CD4-positive, alpha-beta memory T cell (primary cell): ENCODE measurements at regions not wholly inside any gene's neighbourhood (a gene's known extent, or its start where the extent isn't known, plus 50 kb on each side); places are given as distances from the start of the nearest gene placed in this dataset.

Source experiments
- CTCF ChIA-PET: fragments of 350-600 bp; sonication (Branson Sonifier 250); formaldehyde crosslinking; loops from one replicate; lab custom pipeline; 2021; ENCODE audit warnings: inconsistent platforms; ENCODE audit not compliant: partially characterized antibody; lab: Charles Lee
- POLR2A ChIA-PET: fragments of 350-600 bp; sonication (Branson Sonifier 250); formaldehyde crosslinking; loops from one replicate; lab custom pipeline; 2021; ENCODE audit not compliant: partially characterized antibody; lab: Charles Lee
- DNase-seq, 5 donors: peaks; one replicate each; pipeline versions ENCODE4 v3.0.0 to v3.0.0-alpha.2; 2020 to 2022; ENCODE audit warnings: mixed read lengths in 1 of 5
- H3K27ac ChIP-seq: one replicate; pipeline ENCODE4 v1.7.0; 2013; ENCODE audit warnings: low read depth, low read length
- H3K27me3 ChIP-seq: 2 replicates; pipeline ENCODE4 v1.7.0; 2013; ENCODE audit warnings: mild to moderate bottlenecking, low read length, moderate library complexity; ENCODE audit not compliant: insufficient read depth
- H3K36me3 ChIP-seq: 2 replicates; pipeline ENCODE4 v1.7.0; 2013; ENCODE audit warnings: mild to moderate bottlenecking, low read length, moderate library complexity; ENCODE audit not compliant: insufficient read depth
- H3K4me1 ChIP-seq: 2 replicates; pipeline ENCODE4 v1.7.0; 2013; ENCODE audit warnings: mild to moderate bottlenecking, low read length, moderate library complexity; ENCODE audit not compliant: insufficient read depth
- H3K4me3 ChIP-seq, 2 donors: one replicate each; pipeline ENCODE4 v1.7.0; 2013; ENCODE audit warnings: low read length in 2 of 2, mild to moderate bottlenecking in 1 of 2
- H3K9me3 ChIP-seq, 2 donors: one replicate each; pipeline ENCODE4 v1.7.0; 2013; ENCODE audit warnings: low read length in 2 of 2, control low read depth in 1 of 2; ENCODE audit not compliant: control insufficient read depth in 1 of 2
- H3K27ac Mint-ChIP-seq, 7 donors: one replicate each; pipeline ENCODE4 v1.8.0; 2020 to 2021; ENCODE audit warnings: mixed read lengths in 7 of 7, mild to moderate bottlenecking in 6 of 7, inconsistent platforms in 3 of 7, moderate library complexity in 3 of 7
- H3K27me3 Mint-ChIP-seq, 2 donors: one replicate each; pipeline ENCODE4 v1.8.0; 2020 to 2021; ENCODE audit warnings: mixed read lengths in 2 of 2
- H3K36me3 Mint-ChIP-seq, 2 donors: one replicate each; pipeline ENCODE4 v1.8.0; 2020 to 2021; ENCODE audit warnings: mixed read lengths in 2 of 2, inconsistent platforms in 1 of 2, mild to moderate bottlenecking in 1 of 2
- H3K4me1 Mint-ChIP-seq, 4 donors: one replicate each; pipeline ENCODE4 v1.8.0; 2020 to 2021; ENCODE audit warnings: mixed read lengths in 4 of 4, mild to moderate bottlenecking in 1 of 4
- H3K4me3 Mint-ChIP-seq, 8 donors: one replicate each; pipeline ENCODE4 v1.8.0; 2020 to 2021; ENCODE audit warnings: mixed read lengths in 8 of 8, mild to moderate bottlenecking in 7 of 8, moderate library complexity in 6 of 8, inconsistent platforms in 3 of 8
- H3K9me3 Mint-ChIP-seq, 8 donors: one replicate each; pipeline ENCODE4 v1.8.0; 2020 to 2021; ENCODE audit warnings: mixed read lengths in 8 of 8, mild to moderate bottlenecking in 5 of 8, inconsistent platforms in 3 of 8, moderate library complexity in 1 of 8
- intact Hi-C: fragments of 100-400 bp; cut with micrococcal nuclease; formaldehyde crosslinking; loops from one replicate; pipeline ENCODE4 v1.15.1; 2023

- Mint-ChIP-seq H3K4me1 (peaks cover 0 to 2% (median 0%) of the 10 kb centered on the region in 4 donors), H3K4me3 (no peak overlapping the region), H3K9me3 (peaks cover 0 to 23% (median 17%) of the 10 kb centered on the region in 8 donors), H3K27me3 (peaks cover 0 to 3% of the 10 kb centered on the region in 2 donors), H3K27ac (no peak overlapping the region), H3K36me3 (peaks cover 9 to 14% of the 10 kb centered on the region in 2 donors)
- ChIA-PET POLR2A (no interaction called here), CTCF (no interaction called here)
- no peak for DNase-seq
- no peaks in the 10 kb centered on the region for H3K4me1 ChIP-seq
- no peak overlapping the region for H3K4me3 ChIP-seq
- H3K36me3 ChIP-seq: no peaks in the 10 kb centered on the region
- H3K27ac ChIP-seq: no peak overlapping the region
- no peaks in the 10 kb centered on the region for H3K9me3 ChIP-seq
- H3K27me3 ChIP-seq: no peaks in the 10 kb centered on the region
- intact Hi-C loops: no loop called here
Measured at GRCh38 chr5:109247986-109248385, 161.8 kb downstream of the PJA2 start.

GRCh38 chr5:109246841-109247592 is 162.8 kb downstream of the PJA2 start:
- CTCF ChIA-PET: no interaction called here
- POLR2A ChIA-PET: interaction anchor here (0.6 kb wide), 1 partner anchor 203 kb away, joined by 3 read pairs; no protein-coding TSS in a partner anchor
- no peaks in the 10 kb centered on the region for H3K36me3 ChIP-seq
- no peak overlapping the region for H3K27ac ChIP-seq
- no peaks in the 10 kb centered on the region for H3K27me3 ChIP-seq
- Mint-ChIP-seq H3K27me3 (peaks cover 0 to 3% of the 10 kb centered on the region in 2 donors), H3K36me3 (peaks cover 9 to 14% of the 10 kb centered on the region in 2 donors), H3K27ac (no peak overlapping the region), H3K4me1 (peaks cover 0 to 2% (median 0%) of the 10 kb centered on the region in 4 donors), H3K4me3 (no peak overlapping the region), H3K9me3 (peaks cover 0 to 23% (median 17%) of the 10 kb centered on the region in 8 donors)
- intact Hi-C loops: no loop called here
- no peaks in the 10 kb centered on the region for H3K4me1 ChIP-seq
- DNase-seq: no peak
- no peak overlapping the region for H3K4me3 ChIP-seq
- H3K9me3 ChIP-seq: no peaks in the 10 kb centered on the region
